Hepatocyte (in vitro differentiated cells): ENCODE measurements at regions not wholly inside any gene's neighbourhood (a gene's known extent, or its start where the extent isn't known, plus 50 kb on each side); places are given as distances from the start of the nearest gene placed in this dataset.

Source experiments
- CTCF ChIP-seq: fragments of 200-600 bp; sonication (generic); IDR thresholded peaks from 2 replicates; pipeline ENCODE4 v1.5.1; 2016; ENCODE audit warnings: antibody characterized with exemption, mild to moderate bottlenecking; ENCODE audit not compliant: poor library complexity
- EZH2 ChIP-seq: fragments of 200-600 bp; sonication (generic); IDR thresholded peaks from 2 replicates; pipeline ENCODE4 v1.6.1; 2016; ENCODE audit warnings: antibody characterized with exemption, mild to moderate bottlenecking, borderline replicate concordance

GRCh38 chr4:181858741-181859140 lies 384.5 kb upstream of the TENM3 start:
- TF ChIP-seq CTCF (no peak), EZH2 (no peak)
